Osteocyte (in vitro differentiated cells): ENCODE measurements at regions not wholly inside any gene's neighbourhood (a gene's known extent, or its start where the extent isn't known, plus 50 kb on each side); places are given as distances from the start of the nearest gene placed in this dataset.

ENCODE experiments used
- DNase-seq: peaks from one replicate; pipeline ENCODE4 v3.0.0; 2021; ENCODE audit warnings: mixed read lengths; ENCODE audit not compliant: unreplicated experiment; ENCODE audit errors: extremely low spot score
- H3K27ac Mint-ChIP-seq: one replicate; pipeline ENCODE4 v1.8.0; 2021; ENCODE audit warnings: mild to moderate bottlenecking, mixed read lengths; ENCODE audit not compliant: unreplicated experiment
- H3K27me3 Mint-ChIP-seq: one replicate; pipeline ENCODE4 v1.8.0; 2021; ENCODE audit warnings: mixed read lengths; ENCODE audit not compliant: unreplicated experiment
- H3K36me3 Mint-ChIP-seq: one replicate; pipeline ENCODE4 v1.8.0; 2021; ENCODE audit warnings: mixed read lengths; ENCODE audit not compliant: unreplicated experiment
- H3K4me1 Mint-ChIP-seq: one replicate; pipeline ENCODE4 v1.8.0; 2021; ENCODE audit warnings: mixed read lengths; ENCODE audit not compliant: unreplicated experiment
- H3K4me3 Mint-ChIP-seq: one replicate; pipeline ENCODE4 v1.8.0; 2021; ENCODE audit warnings: mild to moderate bottlenecking, moderate library complexity, mixed read lengths; ENCODE audit not compliant: unreplicated experiment
- H3K9me3 Mint-ChIP-seq: one replicate; pipeline ENCODE4 v1.8.0; 2021; ENCODE audit warnings: mixed read lengths; ENCODE audit not compliant: unreplicated experiment
- TF ChIP-seq, protein P1 (sequence below): fragments of 200-600 bp; sonication (generic); IDR thresholded peaks from 2 replicates; pipeline ENCODE4 v1.5.0; 2021; ENCODE audit warnings: antibody characterized with exemption, mild to moderate bottlenecking, moderate library complexity

GRCh38 chr13:112143046-112143752, 76.2 kb downstream of the SOX1 start:
- TF ChIP-seq, protein P1, sequence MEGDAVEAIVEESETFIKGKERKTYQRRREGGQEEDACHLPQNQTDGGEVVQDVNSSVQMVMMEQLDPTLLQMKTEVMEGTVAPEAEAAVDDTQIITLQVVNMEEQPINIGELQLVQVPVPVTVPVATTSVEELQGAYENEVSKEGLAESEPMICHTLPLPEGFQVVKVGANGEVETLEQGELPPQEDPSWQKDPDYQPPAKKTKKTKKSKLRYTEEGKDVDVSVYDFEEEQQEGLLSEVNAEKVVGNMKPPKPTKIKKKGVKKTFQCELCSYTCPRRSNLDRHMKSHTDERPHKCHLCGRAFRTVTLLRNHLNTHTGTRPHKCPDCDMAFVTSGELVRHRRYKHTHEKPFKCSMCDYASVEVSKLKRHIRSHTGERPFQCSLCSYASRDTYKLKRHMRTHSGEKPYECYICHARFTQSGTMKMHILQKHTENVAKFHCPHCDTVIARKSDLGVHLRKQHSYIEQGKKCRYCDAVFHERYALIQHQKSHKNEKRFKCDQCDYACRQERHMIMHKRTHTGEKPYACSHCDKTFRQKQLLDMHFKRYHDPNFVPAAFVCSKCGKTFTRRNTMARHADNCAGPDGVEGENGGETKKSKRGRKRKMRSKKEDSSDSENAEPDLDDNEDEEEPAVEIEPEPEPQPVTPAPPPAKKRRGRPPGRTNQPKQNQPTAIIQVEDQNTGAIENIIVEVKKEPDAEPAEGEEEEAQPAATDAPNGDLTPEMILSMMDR, result no peak
- Mint-ChIP-seq H3K4me3 (no peak overlapping the region), H3K27me3 (no peaks in the 10 kb centered on the region), H3K4me1 (no peaks in the 10 kb centered on the region), H3K36me3 (no peaks in the 10 kb centered on the region), H3K27ac (no peak overlapping the region), H3K9me3 (no peaks in the 10 kb centered on the region)
- DNase-seq, result peak; percentile 71

DNA sequence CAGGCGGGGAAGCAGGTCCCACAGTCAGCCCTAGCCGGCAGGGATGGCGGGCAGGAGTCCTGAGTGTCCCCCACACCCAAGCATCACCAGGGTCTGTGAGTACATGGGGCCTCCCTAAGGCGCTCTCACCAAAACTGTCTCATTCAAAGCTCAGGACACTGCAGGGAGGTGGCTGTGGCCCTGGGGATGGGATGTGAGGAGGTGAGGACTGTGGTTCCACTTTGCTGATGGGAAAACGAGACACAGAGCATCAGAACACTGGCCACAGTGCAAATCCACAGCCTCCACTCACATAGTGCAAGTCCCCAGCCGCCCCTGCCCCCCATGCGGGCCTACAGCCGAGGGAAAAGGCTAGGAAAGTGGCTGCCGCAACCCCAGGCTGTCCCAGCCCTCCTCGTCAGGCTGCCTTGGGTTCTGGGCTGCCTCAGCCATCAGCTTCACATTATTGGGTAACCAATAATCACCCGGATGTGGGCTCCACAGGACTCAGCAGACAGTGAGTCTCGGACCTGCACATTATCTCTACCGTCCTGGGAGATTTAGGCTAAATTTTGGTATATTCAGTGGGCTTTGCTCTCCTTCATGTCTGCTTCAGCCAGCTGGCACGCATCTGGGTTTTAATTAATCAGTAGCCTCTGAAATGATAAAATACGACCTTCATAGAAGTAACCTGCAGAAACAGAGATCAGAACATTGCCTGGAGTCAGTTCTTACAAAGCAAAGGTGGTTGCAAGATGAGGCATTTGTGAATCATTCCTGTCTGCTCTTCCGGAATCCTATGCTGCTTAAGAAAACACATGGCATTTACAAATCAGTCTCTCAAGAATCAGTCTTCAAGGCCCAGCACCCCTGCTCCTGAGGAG, 77.0 kb downstream of the SOX1 start:
- no peak overlapping the region for H3K4me3 Mint-ChIP-seq
- no peaks in the 10 kb centered on the region for H3K9me3 Mint-ChIP-seq
- no peaks in the 10 kb centered on the region for H3K4me1 Mint-ChIP-seq
- H3K27ac Mint-ChIP-seq, result no peak overlapping the region
- H3K27me3 Mint-ChIP-seq, result no peaks in the 10 kb centered on the region
- TF ChIP-seq, protein P1, result no peak
- H3K36me3 Mint-ChIP-seq, result no peaks in the 10 kb centered on the region
- no peak for DNase-seq

- no peak overlapping the region for H3K4me3 Mint-ChIP-seq
- H3K27ac Mint-ChIP-seq, result no peak overlapping the region
- DNase-seq, result peak; percentile 53
- H3K27me3 Mint-ChIP-seq, result no peaks in the 10 kb centered on the region
- H3K9me3 Mint-ChIP-seq, result no peaks in the 10 kb centered on the region
- TF ChIP-seq, protein P1, result no peak
- H3K36me3 Mint-ChIP-seq, result no peaks in the 10 kb centered on the region
- no peaks in the 10 kb centered on the region for H3K4me1 Mint-ChIP-seq
These were observed 77.9 kb downstream of the SOX1 start for GRCh38 chr13:112144616-112145550.

- no peaks in the 10 kb centered on the region for H3K9me3 Mint-ChIP-seq
These were observed 78.8 kb downstream of the SOX1 start for GRCh38 chr13:112145551-112146360.

More at GRCh38 chr13:112145551-112146360, 78.8 kb downstream of the SOX1 start:
- no peak overlapping the region for H3K27ac Mint-ChIP-seq
- H3K4me1 Mint-ChIP-seq, result no peaks in the 10 kb centered on the region
- no peaks in the 10 kb centered on the region for H3K27me3 Mint-ChIP-seq
- H3K4me3 Mint-ChIP-seq, result no peak overlapping the region
- H3K36me3 Mint-ChIP-seq, result no peaks in the 10 kb centered on the region
- TF ChIP-seq, protein P1, result no peak
- peak; percentile 71 for DNase-seq
